Stomach (tissue), 8 donors: ENCODE measurements at regions not wholly inside any gene's neighbourhood (a gene's known extent, or its start where the extent isn't known, plus 50 kb on each side); places are given as distances from the start of the nearest gene placed in this dataset.

ENCODE experiments used
- DNase-seq, 2 donors: peaks; one replicate each; pipeline versions ENCODE4 v3.0.0 to v3.0.0-alpha.2; 2013 to 2019
- H3K27ac ChIP-seq, 5 donors: fragments of 200-600 bp in 4 of 5; sonication (generic) in 4 of 5; one replicate each; pipeline ENCODE4 v1.5.1; 2013 to 2019; ENCODE audit warnings: mild to moderate bottlenecking in 1 of 5, moderate library complexity in 1 of 5
- H3K27me3 ChIP-seq, 3 donors: fragments of 200-600 bp; sonication (generic); one replicate each; pipeline ENCODE4 v1.5.1; 2017 to 2019; ENCODE audit warnings: mixed run types in 1 of 3
- H3K36me3 ChIP-seq, 4 donors: fragments of 200-600 bp; sonication (generic); 1 replicate in 3 of 4; 2 replicates in 1 of 4; pipeline ENCODE4 v1.5.1; 2016 to 2019
- H3K4me1 ChIP-seq, 4 donors: fragments of 200-600 bp; sonication (generic); one replicate each; pipeline ENCODE4 v1.5.1; 2016 to 2019
- H3K4me3 ChIP-seq, 4 donors: fragments of 200-600 bp; sonication (generic) in 3 of 4; one replicate each; pipeline ENCODE4 v1.5.1; 2016 to 2019; ENCODE audit warnings: mild to moderate bottlenecking in 1 of 4
- H3K9me3 ChIP-seq, 4 donors: fragments of 200-600 bp; sonication (generic); one replicate each; pipeline ENCODE4 v1.5.1; 2016 to 2019
- EP300 ChIP-seq: sonication (generic); formaldehyde crosslinking; IDR thresholded peaks from one replicate; pipeline ENCODE4 v1.6.1; 2017; ENCODE audit warnings: antibody characterized with exemption
- POLR2A ChIP-seq, 4 donors: fragments of 450-650 bp; IDR thresholded peaks; one replicate each; pipeline ENCODE4 v1.6.1; 2016; ENCODE audit warnings: antibody characterized with exemption in 4 of 4, control low read depth in 2 of 4, mild to moderate bottlenecking in 1 of 4, moderate library complexity in 1 of 4
- POLR2AphosphoS5 ChIP-seq, 3 donors: sonication (generic); formaldehyde crosslinking; IDR thresholded peaks; one replicate each; pipeline ENCODE4 v1.6.1; 2016; ENCODE audit warnings: antibody characterized with exemption in 3 of 3
- WGBS, 5 donors: extraction: QIAGEN DNeasy Blood & Tissue Kit in 3 of 5; methylation state at CpG; one replicate each; pipeline versions ENCODE4 v1.1.5 to v1.1.7; 2013 to 2018; 5-methylcytosine and 5-hydroxymethylcytosine counted together
- intact Hi-C: fragments of 100-400 bp; cut with DNase I; formaldehyde crosslinking; loops from one replicate; pipeline ENCODE4 v1.15.1; 2023; ENCODE audit warnings: low total_unique reads
- TF ChIP-seq, protein P1 (sequence below), 7 experiments: fragments of 450-650 bp in 4 of 7; fragments of 200-600 bp in 3 of 7; sonication (generic) in 3 of 7; IDR thresholded peaks; one replicate each; pipeline ENCODE4 v1.5.1; 2016 to 2019; ENCODE audit warnings: antibody characterized with exemption in 7 of 7, control low read depth in 2 of 7, mild to moderate bottlenecking in 1 of 7
- donor health status: healthy with polysubstance abuse.
- donor health status: Bipolar disorder and iron deficiency.
- donor health status: healthy.

DNA sequence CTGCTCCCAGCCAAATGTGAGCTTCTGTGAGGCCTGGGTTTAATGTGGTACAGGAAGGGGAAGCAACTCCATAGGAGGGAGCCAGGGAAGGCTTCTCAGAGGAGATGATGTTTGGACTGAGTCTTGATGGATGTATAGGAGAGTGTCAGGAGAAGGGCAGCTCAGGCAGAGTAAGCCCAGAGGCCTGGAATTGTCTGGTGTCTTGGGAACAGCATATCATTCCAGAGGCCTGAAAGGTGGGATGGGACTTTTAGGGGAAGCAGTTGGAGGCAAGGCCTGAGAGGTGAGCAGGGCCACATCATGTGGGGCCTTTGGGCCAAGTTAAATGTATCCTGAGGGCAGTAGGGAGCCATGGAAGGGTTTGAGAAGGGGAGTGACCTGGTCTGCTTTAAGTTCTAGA lies 148.6 kb upstream of the WNT4 start:
- intact Hi-C loops, result no loop called here
- DNase-seq, result peak in 1 of 2 donors; percentile 8

DNA sequence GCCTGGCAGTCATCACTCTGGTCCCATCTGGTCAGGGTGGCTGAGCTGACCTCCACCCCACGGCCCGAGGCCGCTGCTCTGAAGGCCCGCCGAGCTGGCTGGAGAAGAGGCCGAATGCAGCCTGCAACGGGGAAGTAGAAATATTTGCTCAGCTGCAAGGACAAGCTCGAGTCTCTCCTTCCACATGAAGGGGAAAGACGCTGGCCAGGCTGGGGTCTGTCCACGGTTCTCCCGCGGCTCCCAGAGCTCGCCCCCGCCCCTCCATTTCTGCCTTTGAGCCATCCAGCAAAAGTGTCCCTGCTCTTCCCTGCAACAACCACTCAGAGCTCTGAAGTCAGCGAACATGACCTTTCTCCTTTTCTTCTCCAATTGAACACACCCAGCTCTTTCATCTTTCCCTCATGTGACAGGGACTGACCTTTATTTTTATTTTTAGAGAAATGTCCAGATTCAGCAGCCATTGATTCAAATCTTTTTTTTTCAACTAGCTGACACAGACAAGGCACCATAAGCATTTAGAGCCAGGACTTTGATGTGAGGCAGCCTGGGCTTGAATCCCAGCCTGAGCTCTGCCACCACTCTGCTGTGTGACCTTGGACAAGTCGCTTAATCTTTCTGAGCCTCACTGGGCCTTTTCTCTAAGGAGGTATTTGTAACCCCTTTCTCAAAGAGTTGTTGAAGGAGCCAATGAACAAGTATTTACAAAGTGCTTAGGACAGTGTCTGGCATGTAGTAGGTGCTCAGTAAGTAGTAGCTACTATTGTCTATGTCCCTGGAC lies 149.3 kb upstream of the WNT4 start:
- no peaks in the 10 kb centered on the region for H3K4me1 ChIP-seq
- H3K27me3 ChIP-seq, result peaks cover 0 to 54% (median 4%) of the 10 kb centered on the region in 3 donors
- H3K36me3 ChIP-seq, result no peaks in the 10 kb centered on the region
- 31 to 54% (median 39%) methylated on average over 12 to 16 of the region's 16 CpGs for WGBS, 5 donors
- DNase-seq, result peak; percentile 24 to 28
- peaks cover 0 to 11% (median 8%) of the 10 kb centered on the region in 4 donors for H3K9me3 ChIP-seq
- TF ChIP-seq POLR2A (IDR thresholded peaks at IDR 0.05), result no peak
- TF ChIP-seq EP300, result no peak
- TF ChIP-seq, protein P1, sequence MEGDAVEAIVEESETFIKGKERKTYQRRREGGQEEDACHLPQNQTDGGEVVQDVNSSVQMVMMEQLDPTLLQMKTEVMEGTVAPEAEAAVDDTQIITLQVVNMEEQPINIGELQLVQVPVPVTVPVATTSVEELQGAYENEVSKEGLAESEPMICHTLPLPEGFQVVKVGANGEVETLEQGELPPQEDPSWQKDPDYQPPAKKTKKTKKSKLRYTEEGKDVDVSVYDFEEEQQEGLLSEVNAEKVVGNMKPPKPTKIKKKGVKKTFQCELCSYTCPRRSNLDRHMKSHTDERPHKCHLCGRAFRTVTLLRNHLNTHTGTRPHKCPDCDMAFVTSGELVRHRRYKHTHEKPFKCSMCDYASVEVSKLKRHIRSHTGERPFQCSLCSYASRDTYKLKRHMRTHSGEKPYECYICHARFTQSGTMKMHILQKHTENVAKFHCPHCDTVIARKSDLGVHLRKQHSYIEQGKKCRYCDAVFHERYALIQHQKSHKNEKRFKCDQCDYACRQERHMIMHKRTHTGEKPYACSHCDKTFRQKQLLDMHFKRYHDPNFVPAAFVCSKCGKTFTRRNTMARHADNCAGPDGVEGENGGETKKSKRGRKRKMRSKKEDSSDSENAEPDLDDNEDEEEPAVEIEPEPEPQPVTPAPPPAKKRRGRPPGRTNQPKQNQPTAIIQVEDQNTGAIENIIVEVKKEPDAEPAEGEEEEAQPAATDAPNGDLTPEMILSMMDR (IDR thresholded peaks at IDR 0.05), result no peak
- TF ChIP-seq POLR2AphosphoS5 (IDR thresholded peaks at IDR 0.05), result no peak
- no peak overlapping the region for H3K4me3 ChIP-seq
- intact Hi-C loops, result no loop called here
- H3K27ac ChIP-seq, result no peak overlapping the region

More for the DNA sequence above, 148.6 kb upstream of the WNT4 start:
- no peak overlapping the region for H3K4me3 ChIP-seq
- H3K36me3 ChIP-seq, result no peaks in the 10 kb centered on the region
- peaks cover 0 to 11% (median 8%) of the 10 kb centered on the region in 4 donors for H3K9me3 ChIP-seq
- no peak overlapping the region for H3K27ac ChIP-seq
- no peaks in the 10 kb centered on the region for H3K4me1 ChIP-seq
- peaks cover 0 to 47% (median 0%) of the 10 kb centered on the region in 3 donors for H3K27me3 ChIP-seq
- no peak for TF ChIP-seq EP300
- TF ChIP-seq POLR2AphosphoS5 (IDR thresholded peaks at IDR 0.05), result no peak
- no peak for TF ChIP-seq POLR2A (IDR thresholded peaks at IDR 0.05)
- TF ChIP-seq, protein P1 (IDR thresholded peaks at IDR 0.05), result no peak

DNA sequence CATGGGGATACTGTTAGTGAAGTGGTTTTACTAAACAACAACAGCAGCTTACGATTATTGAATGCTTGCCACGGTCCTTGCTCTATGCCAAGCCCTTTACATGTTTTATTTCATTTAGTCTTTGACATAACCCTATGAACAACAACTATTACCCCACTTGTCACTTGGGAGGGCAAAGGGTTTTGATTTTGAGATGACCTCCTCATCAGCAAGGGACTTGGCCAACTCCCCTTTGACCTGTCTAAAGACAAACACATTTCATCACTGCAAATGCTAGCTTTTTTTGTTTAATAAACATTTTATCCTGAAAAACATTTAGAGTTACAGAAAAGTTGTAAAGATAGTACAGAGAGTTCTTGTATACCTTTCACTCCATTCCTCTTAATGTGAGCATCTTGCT lies 152.5 kb upstream of the WNT4 start:
- intact Hi-C loops, result no loop called here
- WGBS, 5 donors, result 67 to 81% (median 73%) methylated on average over 2 of the region's 2 CpGs
- Histone ChIP-seq H3K36me3 (no peaks in the 10 kb centered on the region), H3K9me3 (peaks cover 0 to 11% (median 8%) of the 10 kb centered on the region in 4 donors), H3K4me1 (no peaks in the 10 kb centered on the region), H3K27ac (peak overlapping the region in 1 of 5 donors; percentile 22), H3K27me3 (peaks cover 0 to 59% (median 8%) of the 10 kb centered on the region in 3 donors), H3K4me3 (no peak overlapping the region)
- TF ChIP-seq POLR2AphosphoS5 (IDR thresholded peaks at IDR 0.05), result no peak
- peak in 1 of 2 donors; percentile 24 for DNase-seq

DNA sequence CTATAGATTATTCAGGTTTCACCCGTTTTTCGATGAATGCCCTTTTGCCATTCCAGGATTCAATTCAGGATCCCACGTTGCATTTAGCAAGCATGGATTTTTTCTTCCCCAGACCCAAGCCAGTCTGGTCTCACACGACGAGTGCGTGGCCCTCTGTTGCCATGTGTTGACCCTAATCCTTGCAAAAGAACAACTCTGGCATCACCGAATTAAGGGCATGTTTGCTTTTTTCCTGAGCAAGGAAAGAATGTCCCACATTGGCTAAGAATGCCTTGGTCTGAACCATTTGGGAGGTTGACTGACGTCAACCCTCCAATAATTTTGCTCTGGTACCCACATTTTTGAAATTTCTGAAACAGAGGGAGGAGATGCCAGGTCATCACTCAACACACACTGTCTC lies 153.0 kb upstream of the WNT4 start:
- TF ChIP-seq EP300 (no peak), POLR2AphosphoS5 (IDR thresholded peaks at IDR 0.05) (no peak), POLR2A (IDR thresholded peaks at IDR 0.05) (no peak)
- TF ChIP-seq, protein P1 (IDR thresholded peaks at IDR 0.05), result no peak
- Histone ChIP-seq H3K4me1 (no peaks in the 10 kb centered on the region), H3K27ac (peak overlapping the region in 1 of 5 donors; percentile 22), H3K36me3 (no peaks in the 10 kb centered on the region), H3K9me3 (peaks cover 0 to 11% (median 8%) of the 10 kb centered on the region in 4 donors), H3K27me3 (peaks cover 0 to 57% (median 8%) of the 10 kb centered on the region in 3 donors), H3K4me3 (no peak overlapping the region)
- DNase-seq, result no peak
- 74 to 79% (median 76%) methylated on average over 8 of the region's 8 CpGs for WGBS, 5 donors
- intact Hi-C loops, result no loop called here
